Medulla oblongata (tissue), 1 donor: ENCODE measurements at regions not wholly inside any gene's neighbourhood (a gene's known extent, or its start where the extent isn't known, plus 50 kb on each side); places are given as distances from the start of the nearest gene placed in this dataset.
"Not testable (repeated sequence)": the region's sequence is repeated elsewhere in the genome, so short reads cannot be mapped to it uniquely, and the experiment has no call there.

Experiments used
- DNase-seq: peaks from one replicate; pipeline ENCODE4 v3.0.0-alpha.2; 2015; ENCODE audit errors: extremely low spot score

DNA sequence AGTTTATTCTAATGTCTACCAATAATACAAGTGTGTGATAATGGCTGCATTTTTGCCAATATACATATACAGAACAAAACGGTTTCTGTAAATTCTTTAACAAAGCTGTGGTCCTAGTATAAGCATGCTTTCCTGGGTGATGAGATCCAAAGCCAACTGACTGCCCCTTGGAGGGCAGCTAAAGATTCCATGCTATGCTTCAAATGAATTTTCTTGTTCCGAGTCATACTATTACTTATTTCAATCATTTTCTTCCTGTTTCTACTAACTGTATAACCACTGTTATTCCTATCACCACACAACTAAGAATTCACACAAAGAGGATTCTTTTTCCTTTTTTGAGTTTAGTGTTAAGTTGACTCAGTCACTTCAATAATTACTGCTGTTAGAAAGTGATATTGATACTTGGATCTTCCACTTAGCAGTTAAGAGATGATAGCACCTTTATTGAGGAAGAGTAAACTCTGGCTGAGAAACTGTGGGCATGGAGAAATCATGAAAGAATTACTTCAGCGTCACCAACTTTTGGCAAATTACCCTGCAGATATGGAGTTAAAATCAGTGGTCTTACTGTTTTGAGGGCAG is 197.5 kb downstream of the ARL4A start:
- DNase-seq: no peak

DNA sequence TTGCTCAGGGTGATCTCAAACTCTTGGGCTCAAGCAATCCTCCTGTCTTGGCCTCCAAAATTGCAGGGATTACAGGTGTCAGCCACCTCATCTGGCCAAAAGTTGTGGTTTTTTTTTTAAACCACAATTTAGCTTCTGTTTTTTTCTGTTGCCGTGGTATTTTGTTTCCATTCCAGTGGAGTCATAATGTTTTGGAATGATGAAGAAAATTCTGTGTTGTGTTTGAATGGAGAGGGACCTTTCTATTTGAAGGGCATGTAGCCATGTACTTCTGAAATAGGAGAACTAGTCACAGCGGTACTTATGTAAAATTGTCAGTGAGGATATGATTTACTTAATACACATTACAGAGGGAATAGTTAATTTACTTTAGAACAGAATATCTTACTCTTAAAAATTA is 201.3 kb downstream of the ARL4A start:
- DNase-seq: no peak

DNA sequence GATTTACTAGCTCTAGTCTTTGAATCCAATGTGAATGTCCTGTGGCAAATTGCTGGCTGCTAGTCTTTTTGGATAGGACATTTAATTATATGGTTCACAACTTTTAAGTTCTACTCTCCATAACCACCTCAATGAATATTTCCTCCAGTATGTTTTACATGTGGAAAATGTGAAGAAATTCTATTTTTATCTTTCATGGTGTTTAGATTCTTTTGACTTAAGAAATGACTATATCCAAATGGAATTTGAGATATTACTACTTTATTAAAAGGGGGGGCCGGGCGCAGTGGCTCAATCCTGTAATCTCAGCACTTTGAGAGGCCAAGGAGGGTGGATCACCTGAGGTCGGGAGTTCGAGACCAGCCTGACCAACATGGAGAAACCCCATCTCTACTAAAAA is 202.0 kb downstream of the ARL4A start:
- DNase-seq: no peak

DNA sequence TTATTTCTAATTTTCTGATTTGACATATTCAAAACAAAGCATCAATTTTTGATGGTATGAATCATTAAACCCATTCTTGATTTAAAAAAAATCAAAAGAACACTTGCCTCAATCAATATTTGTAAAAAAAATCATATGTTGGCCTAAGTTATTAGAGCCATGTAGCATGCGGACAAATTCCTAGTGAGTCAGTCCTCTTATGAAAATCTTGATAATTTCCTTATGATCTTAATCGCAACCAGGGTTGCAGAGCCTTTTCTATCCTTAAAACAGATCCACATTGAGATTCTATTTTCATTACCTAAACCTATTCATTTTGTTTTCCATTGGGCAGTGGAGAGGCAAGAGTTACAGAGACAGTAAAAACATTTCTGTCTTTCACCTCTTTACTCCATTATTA is 203.2 kb downstream of the ARL4A start:
- DNase-seq: no peak

DNA sequence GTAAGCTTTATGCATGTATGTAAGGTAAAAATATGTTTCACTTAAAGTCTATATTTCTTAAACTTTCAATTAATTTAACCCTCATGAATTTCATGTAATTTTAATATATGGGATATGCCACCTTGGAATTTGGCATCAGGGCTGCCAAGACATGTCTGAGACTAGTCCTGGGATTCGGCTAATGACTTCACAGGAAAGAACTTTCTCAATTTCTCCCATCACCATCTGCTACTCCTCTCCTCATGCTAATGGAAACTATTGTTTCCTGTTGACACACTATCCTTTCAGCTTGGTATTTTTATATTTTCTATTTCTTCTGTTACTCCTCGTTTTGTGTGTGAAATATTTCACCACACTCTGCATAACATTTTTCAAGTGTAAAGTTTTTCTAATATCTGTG is 205.9 kb downstream of the ARL4A start:
- no peak for DNase-seq

DNA sequence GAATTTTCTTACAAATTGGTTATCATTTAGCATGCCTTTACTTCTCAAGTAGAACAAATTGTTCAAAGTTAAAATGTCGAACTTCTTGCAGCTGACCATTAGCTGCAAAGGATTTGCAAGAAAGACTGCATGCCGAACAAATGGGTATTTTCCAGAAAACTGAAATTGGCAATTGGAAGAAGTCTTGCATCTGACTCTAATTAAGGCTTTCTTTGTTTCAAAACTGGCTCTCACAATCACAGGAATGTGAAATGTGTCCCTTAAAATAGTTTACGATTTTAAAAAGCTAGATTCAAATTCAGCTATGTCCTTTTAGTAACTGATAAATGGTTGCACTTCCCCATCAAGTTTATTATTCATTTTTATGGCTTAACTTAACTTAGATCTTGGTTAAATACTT is 207.9 kb downstream of the ARL4A start:
- no peak for DNase-seq

DNA sequence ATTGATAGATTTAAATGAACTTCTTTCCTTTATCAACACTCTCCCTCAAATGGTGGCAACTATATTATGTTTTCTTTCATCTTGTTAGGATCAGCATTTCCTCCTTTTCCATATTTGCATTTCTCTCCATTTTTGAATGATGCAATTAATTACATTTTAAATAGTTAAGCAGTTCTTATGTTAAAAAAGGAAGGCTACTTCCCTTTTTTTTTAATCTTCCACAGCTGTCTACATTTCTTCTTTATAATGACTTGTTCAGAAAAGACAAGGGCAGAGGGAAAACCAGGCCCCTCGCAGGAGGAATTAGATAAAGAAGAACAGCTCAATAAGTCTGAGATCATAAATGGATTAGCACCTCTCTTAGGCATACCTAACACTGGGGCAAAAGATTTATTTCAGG is 208.9 kb downstream of the ARL4A start:
- DNase-seq: no peak

DNA sequence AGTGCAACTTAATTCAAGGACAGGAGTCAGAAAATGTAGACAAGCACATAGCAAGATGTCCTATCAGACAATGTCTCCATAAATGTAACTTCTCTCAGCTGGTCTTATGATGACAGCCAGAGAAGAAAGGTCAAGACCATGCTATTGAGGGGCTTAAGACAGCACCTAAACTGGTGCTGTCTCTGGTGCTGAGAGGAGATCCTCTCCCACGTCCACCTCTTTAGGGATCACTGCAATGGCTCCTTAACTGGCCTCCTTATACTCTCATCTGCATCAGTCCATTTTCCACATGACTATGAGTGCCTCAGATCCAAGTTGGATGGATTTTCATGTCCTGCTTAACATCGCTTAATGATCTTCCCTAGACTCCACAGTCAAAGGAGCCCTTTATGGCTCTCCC is 210.6 kb downstream of the ARL4A start:
- no peak for DNase-seq

DNA sequence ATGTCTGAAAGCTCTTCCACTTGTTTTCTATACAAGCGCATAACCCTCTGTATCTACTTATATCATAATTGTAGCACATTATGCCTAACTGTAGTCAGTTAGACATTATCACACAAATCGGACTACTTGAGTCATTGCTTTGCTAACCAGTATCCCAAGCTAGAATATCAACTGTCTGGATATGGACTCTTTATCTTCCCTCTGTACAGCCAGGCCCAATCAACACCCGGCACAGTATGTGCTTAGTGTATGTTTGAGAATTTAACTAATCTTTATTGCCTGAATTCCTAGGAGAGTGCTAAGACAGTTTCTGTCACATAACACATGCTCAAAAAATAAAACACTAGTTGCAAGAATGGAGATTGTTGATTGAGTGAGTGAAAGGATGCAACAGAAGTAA is 211.2 kb downstream of the ARL4A start:
- no peak for DNase-seq

DNA sequence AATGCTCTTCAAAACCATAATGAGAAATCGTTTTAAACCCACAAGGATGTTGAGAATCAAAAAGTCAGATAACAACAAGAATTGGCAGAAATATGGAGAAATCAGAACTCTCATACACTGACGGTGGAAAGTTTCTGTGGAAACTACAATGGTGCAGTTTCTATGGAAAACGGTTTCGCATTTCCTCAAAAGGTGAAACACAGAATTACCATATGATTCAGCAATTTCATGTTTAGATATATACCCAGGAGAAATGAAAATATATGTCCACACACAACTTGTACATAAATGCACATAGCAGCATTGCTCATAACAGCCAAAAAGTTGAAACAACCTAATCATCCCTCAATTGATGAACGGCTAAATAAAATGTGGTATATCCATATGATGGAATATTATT is 218.2 kb downstream of the ARL4A start:
- DNase-seq: no peak

DNA sequence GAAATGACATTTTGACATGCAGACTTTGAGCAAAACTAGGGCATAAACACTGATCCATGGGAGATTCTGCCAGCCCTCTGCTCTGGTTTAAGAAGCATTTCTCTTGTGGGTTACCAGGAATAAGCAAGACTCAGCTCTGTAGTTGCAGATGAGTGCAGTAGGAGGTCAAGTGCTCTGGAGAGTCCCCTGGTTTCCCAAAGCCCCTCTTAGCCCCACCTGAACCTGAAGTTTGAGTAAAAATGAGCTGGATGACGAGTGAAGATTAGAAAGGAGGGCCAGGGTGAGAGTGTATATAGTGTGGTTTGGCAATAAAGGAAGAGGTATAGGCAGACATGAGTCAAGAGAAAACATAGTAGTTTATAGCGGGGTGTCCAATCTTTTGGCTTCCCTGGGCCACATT is 220.3 kb downstream of the ARL4A start:
- no peak for DNase-seq

DNA sequence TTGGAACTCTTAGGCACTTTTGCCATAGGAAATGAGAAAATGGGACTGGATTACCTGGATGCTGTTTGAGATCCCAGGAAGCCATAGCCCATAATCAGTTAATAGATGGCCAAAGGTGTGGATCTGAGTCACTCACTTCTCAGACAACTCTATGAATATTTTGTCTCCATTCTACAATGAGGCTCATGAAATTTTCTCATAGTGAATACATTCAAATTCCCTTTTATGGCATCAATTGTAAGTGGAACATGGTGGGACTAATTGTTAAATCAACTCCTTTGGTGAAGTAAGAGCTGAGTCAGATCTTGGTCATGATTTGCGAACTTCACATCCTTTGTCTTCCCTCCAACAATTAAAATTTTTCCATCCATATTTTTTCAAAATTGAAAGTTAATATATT is 222.1 kb downstream of the ARL4A start:
- no peak for DNase-seq

DNA sequence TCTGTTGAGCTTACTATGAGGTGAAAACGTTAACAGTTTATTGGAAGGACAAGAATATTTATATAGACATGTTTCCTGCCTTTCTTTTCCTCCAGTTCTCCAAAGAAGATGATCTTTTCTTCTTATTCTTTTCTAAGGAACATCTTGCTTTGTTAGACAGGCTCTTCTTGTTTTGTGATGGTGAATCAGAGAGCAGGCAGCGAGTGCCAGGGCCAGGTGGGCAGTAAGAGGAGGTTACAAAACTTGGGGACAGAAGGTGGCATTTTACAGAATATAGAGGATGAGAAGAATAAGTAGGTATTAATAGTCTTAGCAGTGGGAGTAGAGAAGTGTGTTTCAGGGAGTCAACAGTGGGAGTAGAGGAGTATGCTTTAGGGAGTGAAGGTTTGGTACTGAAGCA is 223.6 kb downstream of the ARL4A start:
- DNase-seq: no peak

DNA sequence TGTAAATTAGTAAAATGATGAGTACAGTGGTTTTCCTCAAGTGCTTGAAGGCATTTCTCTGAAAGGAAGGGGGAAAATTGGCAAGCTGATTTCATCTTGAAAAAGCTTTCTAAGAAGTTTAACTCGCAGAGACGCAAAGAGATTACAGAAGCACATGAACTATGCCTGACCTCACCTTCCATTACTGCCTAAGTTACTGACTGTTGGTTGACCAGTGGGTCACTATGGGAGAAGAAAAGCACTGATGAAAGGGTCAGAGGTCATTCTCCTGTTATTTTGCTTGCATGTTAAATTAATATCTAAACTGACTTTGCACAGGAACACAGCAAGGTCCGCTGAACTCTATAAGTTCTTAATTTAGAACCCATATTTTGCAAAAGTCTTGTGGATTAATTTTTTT is 225.6 kb downstream of the ARL4A start:
- DNase-seq: no peak

DNA sequence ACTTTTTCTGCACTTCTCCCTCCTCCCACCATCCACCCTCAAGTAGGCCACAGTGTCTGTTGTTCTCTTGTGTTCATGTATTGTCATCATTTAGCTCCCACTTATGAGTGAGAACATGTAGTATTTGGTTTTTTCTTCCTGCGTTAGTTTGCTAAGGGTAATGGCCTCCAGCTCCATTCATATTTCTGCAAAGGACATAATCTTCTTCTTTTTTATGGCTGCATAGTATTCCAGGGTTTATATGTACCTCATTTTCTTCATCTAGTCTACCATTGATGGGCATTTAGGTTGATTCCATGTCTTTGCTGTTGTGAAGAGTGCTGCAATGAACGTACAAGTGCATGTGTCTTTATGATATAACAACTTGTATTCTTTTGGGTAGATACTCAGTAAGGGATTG is 230.4 kb downstream of the ARL4A start:
- DNase-seq: no peak

DNA sequence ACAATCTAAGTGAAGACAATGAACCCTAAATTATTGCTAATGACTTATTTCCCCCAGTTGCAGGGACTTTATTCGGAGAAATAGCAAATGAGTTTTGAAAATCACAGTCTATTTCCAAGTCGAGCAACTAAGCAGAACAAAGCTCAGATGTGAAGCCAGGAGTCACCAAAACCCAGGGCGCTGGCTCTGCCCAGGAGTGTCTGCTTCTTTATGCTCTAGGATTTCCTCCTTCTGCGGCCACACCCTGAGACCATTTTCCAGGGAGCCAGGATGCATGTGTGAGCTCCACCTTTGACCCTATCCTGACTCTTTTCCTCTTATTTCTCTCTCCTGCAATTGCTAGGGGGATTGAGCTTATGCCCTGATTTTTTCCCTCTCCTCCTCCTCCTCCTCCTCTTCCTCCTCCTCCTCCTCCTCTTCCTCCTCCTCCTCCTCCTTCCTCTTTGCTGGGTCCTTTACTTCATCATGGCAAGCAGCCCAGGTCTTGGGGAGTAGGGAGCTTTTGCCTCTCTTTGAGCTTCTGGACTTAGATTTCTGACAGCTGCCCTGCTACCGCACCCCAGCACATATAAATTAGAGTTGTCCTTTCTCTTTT is 234.4 kb downstream of the ARL4A start:
- no peak for DNase-seq

DNA sequence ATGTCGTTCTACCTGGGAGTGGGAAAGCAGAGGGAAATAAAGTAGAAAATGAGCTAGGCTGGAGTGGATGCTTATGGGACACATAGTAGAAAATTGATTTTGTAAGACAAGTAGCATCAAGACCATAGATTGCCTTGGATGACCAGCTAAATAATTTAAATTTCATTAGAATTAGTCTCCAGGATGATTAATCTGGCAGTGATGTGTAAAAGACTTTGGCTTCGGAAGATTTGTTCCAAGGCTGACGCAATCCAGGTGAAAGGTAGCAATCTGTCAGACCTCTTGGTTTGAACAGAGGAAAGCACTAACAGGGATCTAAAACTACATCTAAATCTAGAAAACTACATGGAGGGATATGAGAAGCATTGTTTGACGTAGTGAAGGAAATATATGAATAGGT is 236.5 kb downstream of the ARL4A start:
- no peak for DNase-seq

DNA sequence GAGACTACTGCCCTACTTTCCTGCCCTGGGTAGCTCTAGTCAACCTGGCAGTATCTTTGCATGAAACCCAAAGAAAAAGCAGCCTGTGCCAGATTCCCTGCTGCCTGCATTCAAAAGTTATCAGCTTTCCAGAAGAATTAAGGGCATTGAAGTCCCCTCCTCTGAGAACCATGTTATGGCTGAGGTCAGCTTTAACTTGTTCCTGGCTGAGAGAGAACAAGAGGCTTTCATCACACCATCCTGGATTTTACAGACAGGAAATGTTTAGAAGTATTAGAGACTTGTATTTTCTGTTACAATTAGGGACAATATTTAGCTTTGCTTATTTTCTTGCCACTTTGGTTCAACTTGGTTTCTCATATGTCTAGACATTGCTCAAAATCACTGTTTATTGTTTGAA is 238.8 kb downstream of the ARL4A start:
- no peak for DNase-seq

DNA sequence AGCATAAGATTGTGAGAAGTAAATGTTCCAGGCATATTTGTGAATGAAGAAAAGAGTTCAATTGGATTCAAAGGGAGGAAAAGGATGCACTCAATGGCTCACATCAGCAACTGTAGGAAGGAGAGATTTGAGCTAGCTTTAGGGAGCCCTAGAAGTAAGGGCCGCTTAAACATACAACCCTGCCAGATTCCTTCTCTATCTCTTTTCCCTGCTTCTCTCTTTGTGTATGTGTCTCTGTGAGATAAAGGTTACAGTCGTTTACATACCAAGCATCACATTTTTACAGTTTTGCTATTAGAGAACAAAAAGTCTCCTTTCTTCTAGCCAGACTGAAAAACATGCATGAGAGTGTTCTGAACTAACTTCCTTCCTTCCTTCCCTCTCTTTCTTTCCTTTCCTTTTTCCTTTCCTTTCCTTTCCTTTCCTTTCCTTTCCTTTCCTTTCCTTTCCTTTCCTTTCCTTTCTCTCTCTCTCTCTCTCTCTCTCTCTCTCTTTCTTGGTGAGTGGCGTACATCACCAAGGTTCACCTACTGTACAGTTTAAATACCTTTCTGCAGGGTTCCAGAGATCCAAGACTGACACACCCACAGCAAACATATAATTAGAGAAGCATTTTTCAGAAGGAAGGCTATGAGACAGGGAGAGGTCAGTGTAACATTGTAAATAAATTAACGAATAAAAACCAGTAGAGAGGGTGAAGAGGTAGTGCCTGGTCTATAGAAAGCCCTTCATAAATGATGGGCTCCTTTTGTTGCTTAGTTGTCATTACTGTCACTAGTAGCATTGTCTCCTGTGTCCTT is 240.4 kb downstream of the ARL4A start:
- no peak for DNase-seq

DNA sequence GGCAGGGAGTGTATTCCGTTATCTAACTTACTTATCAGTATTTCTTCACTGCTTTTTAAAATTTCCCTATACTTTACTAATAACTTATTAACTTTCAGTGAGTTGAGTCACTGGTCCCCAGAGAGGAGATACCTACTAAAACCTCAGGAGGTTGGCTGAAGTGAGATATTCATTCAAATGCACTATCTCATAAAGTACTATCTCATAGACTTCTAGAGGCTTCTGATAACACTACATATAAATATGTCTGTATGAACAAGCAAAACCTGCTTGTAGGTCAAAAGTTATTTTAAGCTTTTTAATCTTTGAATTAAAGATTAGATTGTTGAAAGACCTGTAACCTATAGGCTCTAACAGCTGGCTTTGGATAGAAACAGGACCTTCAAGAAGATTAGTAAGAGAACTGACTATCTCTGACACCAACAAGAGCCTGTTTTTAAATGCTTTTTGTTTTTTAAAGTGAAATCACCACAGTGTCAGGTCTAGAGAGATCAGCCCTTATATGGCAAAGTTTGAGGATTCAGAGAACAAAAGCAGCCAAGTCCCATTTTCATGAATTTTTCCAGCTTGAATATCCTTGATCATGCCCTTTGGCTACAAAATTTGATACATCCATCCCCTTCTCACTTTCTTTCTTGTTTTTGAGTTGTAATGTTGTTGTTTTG is 242.2 kb downstream of the ARL4A start:
- no peak for DNase-seq

DNA sequence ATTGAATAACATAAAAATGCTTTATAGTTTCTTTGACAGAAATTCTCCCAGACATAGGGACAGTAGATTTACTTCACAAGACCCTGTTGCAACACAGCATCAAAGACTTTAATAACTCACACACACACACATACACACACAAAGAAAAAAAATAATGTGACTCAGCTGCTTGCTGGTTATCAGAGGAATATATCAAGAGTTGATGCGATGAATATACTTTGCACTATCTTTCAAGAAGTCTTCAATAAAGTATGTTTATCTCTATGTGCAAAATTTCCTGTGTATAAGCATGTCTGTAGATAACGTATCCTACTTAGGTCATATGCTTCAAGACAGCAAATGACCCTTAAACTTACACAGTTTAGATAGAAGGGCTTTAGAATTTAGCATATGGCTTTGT is 243.1 kb downstream of the ARL4A start:
- no peak for DNase-seq

DNA sequence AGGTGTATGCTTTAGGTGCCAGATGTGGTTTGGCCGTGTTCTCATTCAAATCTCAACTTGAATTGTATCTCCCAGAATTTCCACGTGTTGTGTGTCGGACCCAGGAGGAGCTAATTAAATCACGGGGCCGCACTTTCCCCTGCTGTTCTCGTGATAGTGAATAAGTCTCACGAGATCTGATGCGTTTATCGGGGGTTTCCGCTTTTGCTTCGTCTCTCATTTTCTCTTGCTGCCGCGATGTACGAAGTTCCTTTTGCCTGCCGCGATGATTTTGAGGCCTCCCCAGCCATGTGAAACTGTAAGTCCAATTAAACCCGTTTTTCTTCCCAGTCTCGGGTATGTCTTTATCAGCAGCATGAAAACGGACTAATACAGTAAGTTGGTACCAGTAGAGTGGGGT is 244.0 kb downstream of the ARL4A start:
- not testable (repeated sequence) for DNase-seq

DNA sequence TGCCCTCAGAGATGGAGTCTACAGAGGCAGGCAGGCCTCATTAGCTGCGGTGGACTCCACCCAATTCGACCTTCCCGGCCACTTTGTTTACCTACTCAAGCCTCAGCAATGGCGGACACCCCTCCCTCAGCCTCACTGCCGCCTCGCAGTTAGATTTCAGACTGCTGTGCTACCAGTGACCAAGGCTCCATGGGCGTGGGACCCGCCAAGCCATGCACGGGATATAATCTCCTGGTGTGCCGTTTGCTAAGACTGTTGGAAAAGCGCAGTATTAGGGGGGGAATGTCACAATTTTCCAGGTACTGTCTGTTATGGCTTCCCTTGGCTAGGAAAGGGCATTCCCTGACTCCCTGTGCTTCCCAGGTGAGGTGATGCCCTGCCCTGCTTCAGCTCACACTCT is 252.3 kb downstream of the ARL4A start:
- no peak for DNase-seq
